HepG2 (cell line): ENCODE measurements at regions not wholly inside any gene's neighbourhood (a gene's known extent, or its start where the extent isn't known, plus 50 kb on each side); places are given as distances from the start of the nearest gene placed in this dataset.

Experiments
- ATAC-seq: fragments of 200-7000 bp; cut with Tn5 transposase; 3 replicates; pipeline ENCODE4 v1.9.1; 2020; ENCODE audit warnings: mild to moderate bottlenecking, moderate library complexity
- BruUV-seq: library from RNA; stranded (reverse); fragments of 400-500 nt; replicated peaks from 2 replicates; lab custom pipeline; 2021; lab: Mats Ljungman, UMichigan
- CTCF ChIA-PET: fragments of 300-600 bp; formaldehyde crosslinking; extraction: SDS; loops from one replicate; lab custom pipeline; 2021; ENCODE audit warnings: low total read pairs, inconsistent platforms, low intra/inter-chr PET ratio; lab: Yijun Ruan, JAX
- POLR2A ChIA-PET: fragments of 350-600 bp; sonication (Branson Sonifier 250); formaldehyde crosslinking; loops from one replicate; lab custom pipeline; 2020; ENCODE audit warnings: antibody characterized with exemption, inconsistent platforms; lab: Yijun Ruan, JAX
- DNase-seq: peaks from one replicate; pipeline ENCODE4 v3.0.0-alpha.2; 2015; ENCODE audit warnings: low spot score
- FAIRE-seq: peaks from 3 replicates; lab custom pipeline; 2011; peaks lifted over from hg19 to GRCh38; lab: Jason Lieb, UNC
- H2AFZ ChIP-seq: one replicate; pipeline ENCODE4 v1.6.1; 2011; ENCODE audit warnings: low read length, inconsistent platforms
- H3K27ac ChIP-seq: fragments of 300-600 bp; 3 replicates; pipeline ENCODE4 v1.8.0; 2011; ENCODE audit warnings: mixed run types, mild to moderate bottlenecking, mixed read lengths, low read length, inconsistent platforms; ENCODE audit not compliant: insufficient read depth; ENCODE audit errors: extremely low read length
- H3K27me3 ChIP-seq, 2 experiments: fragments of 200-600 bp in 1 of 2; 2 replicates in 1 of 2; 3 replicates in 1 of 2; pipeline versions ENCODE4 v1.6.0 to v1.8.0; 2011; ENCODE audit warnings: low read length in 2 of 2, mild to moderate bottlenecking in 2 of 2, moderate library complexity in 2 of 2, inconsistent platforms in 1 of 2; ENCODE audit not compliant: insufficient read depth in 2 of 2, control insufficient read depth in 1 of 2
- H3K36me3 ChIP-seq, 2 experiments: fragments of 200-600 bp in 1 of 2; replicated peaks in 1 of 2; 2 replicates in 1 of 2; 3 replicates in 1 of 2; pipeline versions ENCODE4 v1.5.1 to v1.8.0; 2011; ENCODE audit warnings: low read length in 2 of 2, inconsistent platforms in 1 of 2; ENCODE audit not compliant: insufficient read depth in 2 of 2, control insufficient read depth in 1 of 2
- H3K4me1 ChIP-seq: 2 replicates; pipeline ENCODE4 v1.5.1; 2012; ENCODE audit warnings: low read length, inconsistent platforms; ENCODE audit not compliant: insufficient read depth
- H3K4me2 ChIP-seq: 2 replicates; pipeline ENCODE4 v1.6.0; 2011; ENCODE audit warnings: low read depth, low read length, inconsistent platforms
- H3K4me3 ChIP-seq, 3 experiments: fragments of 200-600 bp in 1 of 3; sonication (generic), shearing (Covaris generic) in 1 of 3; replicated peaks in 1 of 3; 2 replicates each; pipeline ENCODE4 v1.5.1; 2011 to 2016; ENCODE audit warnings: low read length in 3 of 3, inconsistent platforms in 2 of 3, low read depth in 2 of 3, mild to moderate bottlenecking in 2 of 3, control low read depth in 1 of 3, mixed read lengths in 1 of 3; ENCODE audit not compliant: insufficient read depth in 1 of 3
- H3K79me2 ChIP-seq: one replicate; pipeline ENCODE4 v1.6.1; 2011; ENCODE audit warnings: low read length, inconsistent platforms; ENCODE audit not compliant: insufficient read depth
- H3K9ac ChIP-seq: 2 replicates; pipeline ENCODE4 v1.6.0; 2011; ENCODE audit warnings: mild to moderate bottlenecking, low read depth, low read length, inconsistent platforms; ENCODE audit not compliant: insufficient read depth
- H3K9me3 ChIP-seq: 2 replicates; pipeline ENCODE4 v1.5.1; 2012; ENCODE audit warnings: mild to moderate bottlenecking, low read length
- H4K20me1 ChIP-seq: 2 replicates; pipeline ENCODE4 v1.6.0; 2011; ENCODE audit warnings: inconsistent platforms, mild to moderate bottlenecking, low read length, moderate library complexity; ENCODE audit not compliant: insufficient read depth
- SP4 ChIP-seq: sonication (generic); formaldehyde crosslinking; IDR thresholded peaks from 2 replicates; pipeline ENCODE4 v1.8.1; 2023; ENCODE audit warnings: mild to moderate bottlenecking, missing genetic modification reagents
- TOE1 ChIP-seq: sonication (generic); formaldehyde crosslinking; IDR thresholded peaks from 2 replicates; pipeline ENCODE4 v1.4.0; 2020; ENCODE audit warnings: mild to moderate bottlenecking, missing genetic modification reagents
- ZNF687 ChIP-seq: sonication (generic); formaldehyde crosslinking; IDR thresholded peaks from 2 replicates; pipeline ENCODE4 v1.5.1; 2020; ENCODE audit warnings: mild to moderate bottlenecking, missing genetic modification reagents, moderate library complexity
- ZNF724P ChIP-seq: sonication (generic); formaldehyde crosslinking; IDR thresholded peaks from 2 replicates; pipeline ENCODE4 v1.8.0; 2022; ENCODE audit warnings: missing genetic modification reagents, borderline replicate concordance
- WGBS: methylation state at CpG from one replicate; pipeline ENCODE4 v1.1.6; 2017; ENCODE audit warnings: low lambda C conversion rate; 5-methylcytosine and 5-hydroxymethylcytosine counted together
- in situ Hi-C: cut with HindIII; loops from 2 replicates; pipeline ENCODE4 v1.10.0; 2017; ENCODE audit warnings: low pct_unique_long_range_greater_than_20kb; ENCODE audit not compliant: extremely low pct_ligation_motif_present
- intact Hi-C: fragments of 100-400 bp; cut with micrococcal nuclease; formaldehyde crosslinking; loops from one replicate; pipeline ENCODE4 v1.10.0; 2022; ENCODE audit not compliant: unreplicated experiment
- TF ChIP-seq, protein P1 (sequence below): sonication (generic); formaldehyde crosslinking; IDR thresholded peaks from 2 replicates; pipeline ENCODE4 v1.4.0; 2020; ENCODE audit warnings: mild to moderate bottlenecking, missing genetic modification reagents

DNA sequence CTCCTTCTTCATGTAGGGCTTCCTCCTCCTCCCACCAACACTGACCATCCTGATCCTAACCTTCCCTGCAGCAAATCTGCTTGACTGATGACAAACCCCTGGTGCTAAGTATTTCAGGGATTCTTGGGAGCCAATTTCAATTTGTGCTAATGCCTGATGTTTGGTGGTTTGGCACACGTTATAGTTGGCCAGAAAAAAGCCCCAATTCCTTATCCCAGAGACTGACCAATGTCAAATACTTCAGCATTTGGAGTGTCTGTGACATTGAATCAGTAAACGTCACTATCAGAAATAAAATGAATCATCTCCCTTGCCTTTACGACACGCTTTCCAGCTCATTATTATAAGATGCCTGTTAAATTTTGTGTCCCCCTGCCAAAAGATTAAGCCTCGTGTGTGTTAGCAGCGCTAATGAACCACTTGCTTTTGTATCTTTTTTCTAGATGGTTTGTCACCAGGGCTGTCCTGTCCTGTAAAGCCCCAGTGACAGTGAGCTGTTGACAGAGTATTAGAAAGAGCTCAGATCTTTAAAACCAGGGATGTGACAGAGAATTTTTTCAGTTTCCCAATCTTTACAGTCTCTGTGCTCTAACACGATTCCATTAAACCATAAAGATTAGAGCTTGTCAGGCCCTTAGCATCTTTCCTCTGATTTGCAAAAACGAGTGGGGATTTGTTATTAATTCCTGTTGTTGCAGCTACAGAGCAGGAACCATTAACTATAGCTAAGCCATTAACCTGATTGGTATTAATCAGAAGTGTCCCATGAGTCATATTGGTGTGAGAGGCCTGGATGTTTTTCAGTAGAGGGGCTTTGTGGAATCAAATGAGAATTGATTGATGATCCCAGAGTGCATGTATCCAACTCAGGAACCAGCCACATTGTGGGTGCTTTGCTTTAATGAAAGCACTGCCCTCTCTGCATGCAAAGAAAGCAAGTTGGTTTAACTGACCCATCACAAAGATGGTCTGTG lies 665.1 kb upstream of the PLXNA2 start:
- H3K4me1 ChIP-seq = no peaks in the 10 kb centered on the region
- BruUV-seq = no TSS peak

More for the DNA sequence above, 665.1 kb upstream of the PLXNA2 start:
- H3K79me2 ChIP-seq = no peaks in the 10 kb centered on the region
- H3K36me3 ChIP-seq = no peaks in the 10 kb centered on the region
- no peaks in the 10 kb centered on the region for H4K20me1 ChIP-seq
- ATAC-seq = no peak
- TF ChIP-seq SP4 (CRISPR knock-in tag) (no peak), ZNF724P (CRISPR knock-in tag) (no peak), TOE1 (CRISPR knock-in tag) (no peak), ZNF687 (CRISPR knock-in tag) (no peak)
- TF ChIP-seq, protein P1, sequence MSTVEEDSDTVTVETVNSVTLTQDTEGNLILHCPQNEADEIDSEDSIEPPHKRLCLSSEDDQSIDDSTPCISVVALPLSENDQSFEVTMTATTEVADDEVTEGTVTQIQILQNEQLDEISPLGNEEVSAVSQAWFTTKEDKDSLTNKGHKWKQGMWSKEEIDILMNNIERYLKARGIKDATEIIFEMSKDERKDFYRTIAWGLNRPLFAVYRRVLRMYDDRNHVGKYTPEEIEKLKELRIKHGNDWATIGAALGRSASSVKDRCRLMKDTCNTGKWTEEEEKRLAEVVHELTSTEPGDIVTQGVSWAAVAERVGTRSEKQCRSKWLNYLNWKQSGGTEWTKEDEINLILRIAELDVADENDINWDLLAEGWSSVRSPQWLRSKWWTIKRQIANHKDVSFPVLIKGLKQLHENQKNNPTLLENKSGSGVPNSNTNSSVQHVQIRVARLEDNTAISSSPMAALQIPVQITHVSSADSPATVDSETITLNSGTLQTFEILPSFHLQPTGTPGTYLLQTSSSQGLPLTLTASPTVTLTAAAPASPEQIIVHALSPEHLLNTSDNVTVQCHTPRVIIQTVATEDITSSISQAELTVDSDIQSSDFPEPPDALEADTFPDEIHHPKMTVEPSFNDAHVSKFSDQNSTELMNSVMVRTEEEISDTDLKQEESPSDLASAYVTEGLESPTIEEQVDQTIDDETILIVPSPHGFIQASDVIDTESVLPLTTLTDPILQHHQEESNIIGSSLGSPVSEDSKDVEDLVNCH (CRISPR knock-in tag) = no peak
- ChIA-PET POLR2A (no interaction called here), CTCF (no interaction called here)
- no peaks in the 10 kb centered on the region for H3K9me3 ChIP-seq
- no peak overlapping the region for H3K4me2 ChIP-seq
- H3K9ac ChIP-seq = no peak overlapping the region
- no peak overlapping the region for H2AFZ ChIP-seq
- H3K4me3 ChIP-seq = no peak overlapping the region
- H3K27me3 ChIP-seq = no peaks in the 10 kb centered on the region
- DNase-seq = no peak
- no peak for FAIRE-seq
- 5% methylated on average over 7 of the region's 8 CpGs for WGBS
- in situ Hi-C loops = no loop called here
- H3K27ac ChIP-seq = no peak overlapping the region
- intact Hi-C loops = no loop called here
